Caki2 (cell line): ENCODE measurements at regions not wholly inside any gene's neighbourhood (a gene's known extent, or its start where the extent isn't known, plus 50 kb on each side); places are given as distances from the start of the nearest gene placed in this dataset.

Experiments
- DNase-seq: peaks from one replicate; pipeline ENCODE4 v3.0.0-alpha.2; 2015; ENCODE audit warnings: low read depth
- in situ Hi-C: cut with HindIII; loops from 2 replicates; pipeline ENCODE4 v1.10.0; 2016; ENCODE audit warnings: low sequenced_read_pairs, low pct_unique_long_range_greater_than_20kb, mixed read lengths

GRCh38 chr5:120229036-120229435, 235.1 kb upstream of the PRR16 start:
- no peak for DNase-seq
- in situ Hi-C loops = no loop called here

GRCh38 chr5:120231563-120231962, 232.5 kb upstream of the PRR16 start:
- in situ Hi-C loops = no loop called here
- DNase-seq = no peak

GRCh38 chr5:120236360-120236759, 227.7 kb upstream of the PRR16 start:
- in situ Hi-C loops = no loop called here

GRCh38 chr5:120239086-120239485, 225.0 kb upstream of the PRR16 start:
- no peak for DNase-seq
- in situ Hi-C loops = no loop called here

More at GRCh38 chr5:120236360-120236759, 227.7 kb upstream of the PRR16 start:
- no peak for DNase-seq

GRCh38 chr5:120240706-120241105, 223.4 kb upstream of the PRR16 start:
- DNase-seq = no peak
- in situ Hi-C loops = no loop called here

GRCh38 chr5:120241400-120241799, 222.7 kb upstream of the PRR16 start:
- in situ Hi-C loops = no loop called here
- DNase-seq = no peak

GRCh38 chr5:120251898-120252297, 212.2 kb upstream of the PRR16 start:
- in situ Hi-C loops = no loop called here

GRCh38 chr5:120252839-120253238, 211.3 kb upstream of the PRR16 start:
- in situ Hi-C loops = no loop called here
- DNase-seq = peak; percentile 3

More at GRCh38 chr5:120251898-120252297, 212.2 kb upstream of the PRR16 start:
- DNase-seq = no peak

GRCh38 chr5:120254385-120254784, 209.7 kb upstream of the PRR16 start:
- in situ Hi-C loops = no loop called here
- DNase-seq = no peak

GRCh38 chr5:120255214-120255613, 208.9 kb upstream of the PRR16 start:
- DNase-seq = no peak

GRCh38 chr5:120256376-120256775, 207.7 kb upstream of the PRR16 start:
- in situ Hi-C loops = no loop called here
- no peak for DNase-seq

More at GRCh38 chr5:120255214-120255613, 208.9 kb upstream of the PRR16 start:
- in situ Hi-C loops = no loop called here

- in situ Hi-C loops = no loop called here
- no peak for DNase-seq
Measured at GRCh38 chr5:120257358-120257971, 206.6 kb upstream of the PRR16 start.

GRCh38 chr5:120258123-120258522, 206.0 kb upstream of the PRR16 start:
- no peak for DNase-seq
- in situ Hi-C loops = no loop called here

GRCh38 chr5:120260651-120261050, 203.4 kb upstream of the PRR16 start:
- in situ Hi-C loops = no loop called here
- DNase-seq = no peak

- in situ Hi-C loops = no loop called here
- no peak for DNase-seq
Measured at GRCh38 chr5:120270498-120270897, 193.6 kb upstream of the PRR16 start.

GRCh38 chr5:120293796-120294195, 170.3 kb upstream of the PRR16 start:
- no peak for DNase-seq
- in situ Hi-C loops = no loop called here

- DNase-seq = no peak
- in situ Hi-C loops = no loop called here
Measured at GRCh38 chr5:120297616-120298015, 166.5 kb upstream of the PRR16 start.

GRCh38 chr5:120298981-120299380, 165.1 kb upstream of the PRR16 start:
- in situ Hi-C loops = no loop called here
- no peak for DNase-seq

- in situ Hi-C loops = no loop called here
- peak; percentile 2 for DNase-seq
Measured at GRCh38 chr5:120304663-120305062, 159.4 kb upstream of the PRR16 start.

GRCh38 chr5:120306303-120306702, 157.8 kb upstream of the PRR16 start:
- no peak for DNase-seq
- in situ Hi-C loops = no loop called here
